GM18502 (cell line): ENCODE measurements at regions not wholly inside any gene's neighbourhood (a gene's known extent, or its start where the extent isn't known, plus 50 kb on each side); places are given as distances from the start of the nearest gene placed in this dataset.

ENCODE experiments used
- ATAC-seq: cut with Tn5 transposase; IDR thresholded peaks from one replicate; pipeline ENCODE4 v1.9.1; 2021; ENCODE audit warnings: mild to moderate bottlenecking; ENCODE audit not compliant: unreplicated experiment, poor library complexity

- no peak for ATAC-seq
Observed at GRCh38 chr17:52790359-52790955, 631.9 kb upstream of the CA10 start.

GRCh38 chr17:52789829-52790228 is 631.3 kb upstream of the CA10 start:
- no peak for ATAC-seq

GRCh38 chr17:52776234-52776633 is 617.7 kb upstream of the CA10 start:
- no peak for ATAC-seq

- ATAC-seq: no peak
Observed at GRCh38 chr17:52762794-52763167, 604.3 kb upstream of the CA10 start.

GRCh38 chr17:52762147-52762793 is 603.8 kb upstream of the CA10 start:
- ATAC-seq: no peak

GRCh38 chr17:52759864-52760263 is 601.4 kb upstream of the CA10 start:
- ATAC-seq: no peak

GRCh38 chr17:52758481-52758880 is 600.0 kb upstream of the CA10 start:
- no peak for ATAC-seq

- no peak for ATAC-seq
Observed at GRCh38 chr17:52756746-52757145, 598.2 kb upstream of the CA10 start.

GRCh38 chr17:52754838-52755237 is 596.3 kb upstream of the CA10 start:
- no peak for ATAC-seq

GRCh38 chr17:52751051-52751450 is 592.5 kb upstream of the CA10 start:
- ATAC-seq: no peak

- ATAC-seq: no peak
Observed at GRCh38 chr17:52744179-52744578, 585.7 kb upstream of the CA10 start.

GRCh38 chr17:52740006-52740405 is 581.5 kb upstream of the CA10 start:
- no peak for ATAC-seq

- no peak for ATAC-seq
Observed at GRCh38 chr17:52738791-52739190, 580.3 kb upstream of the CA10 start.

- no peak for ATAC-seq
Observed at GRCh38 chr17:52737071-52737470, 578.6 kb upstream of the CA10 start.

GRCh38 chr17:52732841-52733240 is 574.3 kb upstream of the CA10 start:
- no peak for ATAC-seq

- no peak for ATAC-seq
Observed at GRCh38 chr17:52724578-52724977, 566.1 kb upstream of the CA10 start.

- no peak for ATAC-seq
Observed at GRCh38 chr17:52721910-52722309, 563.4 kb upstream of the CA10 start.

- no peak for ATAC-seq
Observed at GRCh38 chr17:52710363-52710901, 551.9 kb upstream of the CA10 start.

- no peak for ATAC-seq
Observed at GRCh38 chr17:52709724-52710123, 551.2 kb upstream of the CA10 start.

GRCh38 chr17:52696362-52696761 is 537.8 kb upstream of the CA10 start:
- no peak for ATAC-seq

GRCh38 chr17:52686140-52686539 is 527.6 kb upstream of the CA10 start:
- ATAC-seq: no peak

GRCh38 chr17:52681480-52681879 is 523.0 kb upstream of the CA10 start:
- ATAC-seq: no peak
